ENCODE measurements at regions not wholly inside any gene's neighbourhood (a gene's known extent, or its start where the extent isn't known, plus 50 kb on each side); places are given as distances from the start of the nearest gene placed in this dataset.

DNA sequence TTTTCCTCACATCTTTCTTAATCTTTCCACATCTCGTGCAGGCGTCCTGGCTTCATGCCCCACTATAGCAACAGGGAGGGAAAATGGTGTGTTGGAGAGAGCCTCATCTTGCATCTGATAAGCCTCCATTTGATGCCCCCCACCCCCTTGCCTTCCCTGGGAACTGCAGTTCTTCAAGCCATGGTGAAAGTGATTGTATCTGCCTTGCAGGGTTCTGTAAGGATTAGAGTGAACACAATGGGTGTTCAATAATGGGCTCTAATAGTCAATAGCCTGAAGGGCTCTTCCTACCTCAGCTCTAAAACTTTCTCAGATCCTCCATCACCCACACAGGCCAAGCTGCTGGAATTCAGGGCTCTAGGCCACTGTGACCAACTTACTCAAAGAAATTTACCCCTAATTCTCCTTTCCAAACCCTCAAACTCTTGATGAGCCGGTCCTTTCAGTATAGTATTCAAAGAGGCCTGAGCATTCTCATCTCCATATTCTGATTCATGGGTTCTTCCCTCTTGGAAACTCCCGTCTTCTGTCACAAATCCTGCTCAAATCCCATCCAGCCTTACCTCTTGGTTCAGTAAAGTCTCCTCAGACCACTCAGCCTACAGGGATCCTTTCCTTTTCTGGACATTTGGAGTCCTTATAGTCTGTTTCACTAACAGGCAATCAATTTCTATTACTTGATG, 128.3 kb upstream of the TRIM2 start:
- TF ChIP-seq, protein P1, sequence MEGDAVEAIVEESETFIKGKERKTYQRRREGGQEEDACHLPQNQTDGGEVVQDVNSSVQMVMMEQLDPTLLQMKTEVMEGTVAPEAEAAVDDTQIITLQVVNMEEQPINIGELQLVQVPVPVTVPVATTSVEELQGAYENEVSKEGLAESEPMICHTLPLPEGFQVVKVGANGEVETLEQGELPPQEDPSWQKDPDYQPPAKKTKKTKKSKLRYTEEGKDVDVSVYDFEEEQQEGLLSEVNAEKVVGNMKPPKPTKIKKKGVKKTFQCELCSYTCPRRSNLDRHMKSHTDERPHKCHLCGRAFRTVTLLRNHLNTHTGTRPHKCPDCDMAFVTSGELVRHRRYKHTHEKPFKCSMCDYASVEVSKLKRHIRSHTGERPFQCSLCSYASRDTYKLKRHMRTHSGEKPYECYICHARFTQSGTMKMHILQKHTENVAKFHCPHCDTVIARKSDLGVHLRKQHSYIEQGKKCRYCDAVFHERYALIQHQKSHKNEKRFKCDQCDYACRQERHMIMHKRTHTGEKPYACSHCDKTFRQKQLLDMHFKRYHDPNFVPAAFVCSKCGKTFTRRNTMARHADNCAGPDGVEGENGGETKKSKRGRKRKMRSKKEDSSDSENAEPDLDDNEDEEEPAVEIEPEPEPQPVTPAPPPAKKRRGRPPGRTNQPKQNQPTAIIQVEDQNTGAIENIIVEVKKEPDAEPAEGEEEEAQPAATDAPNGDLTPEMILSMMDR (IDR thresholded peaks at IDR 0.05; ENCODE audit: insufficient read depth, missing control alignments), result no peak
- DNase-seq (ENCODE audit: insufficient read length, low spot score) (no peak), FAIRE-seq (no peak)

DNA sequence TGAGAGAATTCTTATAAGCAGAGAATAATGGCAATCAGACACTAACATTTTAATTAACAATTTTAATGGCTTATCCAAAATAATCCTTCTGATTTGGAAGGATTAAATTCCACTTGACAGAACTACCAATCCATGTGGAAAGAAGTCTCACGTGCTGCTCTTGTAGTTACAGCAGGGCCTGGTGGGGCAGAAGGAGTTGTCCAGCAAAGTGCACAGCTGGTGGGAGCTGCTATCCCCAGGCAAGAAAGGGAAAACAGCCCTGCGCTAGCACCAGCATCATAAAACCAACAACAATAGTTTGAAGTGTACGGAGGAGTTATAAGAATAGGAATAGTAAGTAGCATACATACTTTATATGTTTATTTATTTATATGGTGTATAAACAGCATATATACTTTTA, 127.4 kb upstream of the TRIM2 start:
- TF ChIP-seq, protein P1 (IDR thresholded peaks at IDR 0.05; ENCODE audit: insufficient read depth, missing control alignments), result no peak
- FAIRE-seq, result no peak
- DNase-seq (ENCODE audit: insufficient read length, low spot score), result no peak

DNA sequence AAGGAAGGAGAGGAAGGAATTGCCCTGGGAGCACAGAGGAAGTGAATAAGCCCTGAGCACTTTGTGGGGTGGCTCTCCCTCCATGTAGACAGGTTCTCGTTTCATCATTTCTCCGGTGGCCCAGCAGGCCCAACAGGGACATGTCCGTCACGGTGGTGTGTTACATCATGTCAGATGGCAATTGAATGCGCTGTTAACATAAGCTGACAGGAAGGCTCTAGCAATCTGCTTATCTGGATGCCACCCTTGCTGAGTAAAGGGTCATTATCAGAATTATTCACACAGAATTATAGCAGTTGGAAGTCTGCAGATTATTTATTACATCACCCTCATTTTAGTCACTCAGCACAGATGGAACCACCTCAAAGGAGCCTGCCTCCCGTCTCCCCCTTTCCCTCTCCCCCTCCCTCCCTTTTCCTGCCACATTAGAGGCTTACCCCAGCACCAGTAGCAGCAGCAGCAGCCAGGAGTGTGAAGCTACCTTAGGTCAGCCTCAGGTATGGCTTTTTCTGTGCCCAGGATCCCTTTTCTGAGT, 124.3 kb upstream of the TRIM2 start:
- FAIRE-seq (no peak), DNase-seq (ENCODE audit: insufficient read length, low spot score) (no peak)
- TF ChIP-seq, protein P1 (IDR thresholded peaks at IDR 0.05; ENCODE audit: insufficient read depth, missing control alignments), result no peak

DNA sequence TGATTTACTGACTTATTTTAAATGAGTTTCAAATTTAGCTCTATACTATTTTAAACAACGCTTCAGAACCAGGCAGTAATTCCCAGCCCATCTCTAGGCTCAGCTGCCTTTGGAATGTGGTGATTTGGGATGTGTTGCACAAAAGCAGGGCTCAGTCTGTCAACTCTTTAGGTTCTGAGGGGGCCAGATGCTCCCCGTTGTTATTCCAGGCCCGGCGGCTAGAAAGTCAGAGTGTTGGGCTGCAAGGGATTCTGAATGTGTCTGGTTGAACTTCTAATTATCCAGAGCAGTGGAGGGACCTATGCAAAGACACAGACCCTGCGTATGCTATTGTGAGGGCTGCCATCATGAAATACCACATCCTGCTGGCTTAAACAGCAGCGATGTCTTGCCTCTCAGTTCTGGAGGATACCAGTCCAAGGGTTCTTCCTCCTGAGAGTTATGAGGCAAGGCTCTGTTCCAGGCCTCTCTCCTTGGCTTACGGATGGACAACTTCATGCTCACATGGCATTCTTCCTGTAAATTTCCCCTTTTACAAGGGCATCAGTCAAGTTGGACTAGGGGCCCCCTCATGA, 123.2 kb upstream of the TRIM2 start:
- FAIRE-seq (no peak), DNase-seq (ENCODE audit: insufficient read length, low spot score) (no peak)
- TF ChIP-seq, protein P1 (IDR thresholded peaks at IDR 0.05; ENCODE audit: insufficient read depth, missing control alignments), result no peak

DNA sequence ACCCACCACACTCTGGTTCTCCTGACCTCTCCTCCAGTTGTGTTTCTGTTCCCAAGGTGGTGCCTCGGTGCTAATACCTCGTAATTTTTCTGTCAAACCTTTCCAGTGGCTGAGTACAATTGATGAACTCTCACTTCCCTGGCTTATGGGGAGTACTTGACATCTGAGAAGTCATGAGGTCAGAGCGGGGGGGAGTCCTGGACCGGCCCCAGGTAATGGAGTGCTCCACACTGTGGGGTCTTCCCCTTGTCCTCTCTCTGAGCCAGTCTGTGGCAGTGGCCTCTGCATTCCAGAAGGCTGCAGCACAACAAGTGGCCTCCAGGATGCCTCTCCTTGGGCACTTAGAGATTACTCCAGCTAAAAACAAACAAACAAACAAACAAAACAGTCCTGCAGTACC, 122.5 kb upstream of the TRIM2 start:
- FAIRE-seq (no peak), DNase-seq (ENCODE audit: insufficient read length, low spot score) (no peak)
- TF ChIP-seq, protein P1 (IDR thresholded peaks at IDR 0.05; ENCODE audit: insufficient read depth, missing control alignments), result no peak

DNA sequence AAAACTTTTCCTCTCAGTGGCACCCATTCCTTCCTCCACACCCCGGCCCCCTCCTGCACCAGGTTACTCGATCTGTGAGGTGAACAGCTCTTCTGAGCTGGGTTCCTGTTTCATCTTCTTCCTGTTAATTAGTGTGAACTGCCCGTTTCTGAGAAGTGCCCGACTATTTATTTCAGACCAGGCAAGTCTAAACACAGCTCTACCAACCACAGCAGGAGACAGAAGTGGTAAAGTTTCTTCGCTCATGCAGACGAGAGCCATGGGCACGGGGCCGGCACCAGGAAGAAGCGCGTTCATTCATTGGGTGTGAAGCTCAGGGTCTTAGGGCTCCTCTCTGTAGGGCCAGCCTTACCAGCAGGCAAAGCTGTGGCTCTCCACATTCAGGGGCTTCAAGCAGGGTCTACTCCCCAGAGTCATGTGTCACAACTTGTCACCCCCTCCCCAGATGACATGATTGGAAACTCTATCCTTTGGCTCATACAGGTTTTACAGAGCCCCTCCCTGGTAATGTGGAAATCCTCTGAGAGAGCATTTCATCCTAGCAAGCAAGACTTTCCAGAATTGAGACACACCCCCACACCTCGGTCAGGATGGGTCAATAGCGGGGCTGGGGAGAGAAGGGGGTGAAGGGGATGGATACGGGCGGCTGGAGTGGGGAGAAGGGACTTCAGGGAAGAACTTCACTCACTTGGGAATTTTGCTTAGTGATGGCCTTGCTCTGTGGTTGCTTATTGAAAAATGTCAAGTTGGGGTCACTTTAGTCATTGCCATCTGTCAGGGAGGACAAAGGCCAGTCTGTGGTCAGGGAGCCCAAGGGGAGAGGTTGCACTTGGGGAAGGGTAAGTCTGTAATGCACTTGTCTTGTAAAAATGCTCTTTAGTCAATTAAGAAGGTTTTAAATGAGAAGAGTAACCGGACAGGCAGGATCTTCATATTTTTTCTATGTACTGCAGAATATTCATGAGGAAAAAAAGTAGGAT, 121.6 kb upstream of the TRIM2 start:
- TF ChIP-seq, protein P1 (IDR thresholded peaks at IDR 0.05; ENCODE audit: insufficient read depth, missing control alignments), result no peak
- DNase-seq (ENCODE audit: insufficient read length, low spot score) (no peak), FAIRE-seq (no peak)

Measured in D721Med (cell line).